C4-2B (cell line): ENCODE measurements at regions not wholly inside any gene's neighbourhood (a gene's known extent, or its start where the extent isn't known, plus 50 kb on each side); places are given as distances from the start of the nearest gene placed in this dataset.
"Not testable (repeated sequence)": the region's sequence is repeated elsewhere in the genome, so short reads cannot be mapped to it uniquely, and the experiment has no call there.

ENCODE experiments used
- H3K27ac ChIP-seq: fragments of 450-650 bp; 2 replicates; pipeline ENCODE4 v1.5.1; 2017
- CTCF ChIP-seq: fragments of 450-650 bp; conservative IDR thresholded peaks from 2 replicates; pipeline ENCODE4 v1.5.1; 2017; ENCODE audit warnings: mild to moderate bottlenecking
- ZFX ChIP-seq: fragments of 450-650 bp; IDR thresholded peaks from 2 replicates; pipeline ENCODE4 v1.6.1; 2017

- H3K27ac ChIP-seq = no peak overlapping the region
- TF ChIP-seq CTCF = no peak
- TF ChIP-seq ZFX = no peak
Measured at GRCh38 chr12:9344541-9344940, 136.3 kb upstream of the PZP start.

- no peak overlapping the region for H3K27ac ChIP-seq
- TF ChIP-seq CTCF (no peak), ZFX (no peak)
Measured at GRCh38 chr12:9343731-9344130, 135.5 kb upstream of the PZP start.

- TF ChIP-seq ZFX = no peak
- TF ChIP-seq CTCF = no peak
- no peak overlapping the region for H3K27ac ChIP-seq
Measured at GRCh38 chr12:9342614-9343353, 134.6 kb upstream of the PZP start.

- TF ChIP-seq ZFX (no peak), CTCF (no peak)
- H3K27ac ChIP-seq = no peak overlapping the region
Measured at GRCh38 chr12:9341260-9341585, 133.0 kb upstream of the PZP start.

GRCh38 chr12:9340422-9341259 is 132.4 kb upstream of the PZP start:
- TF ChIP-seq CTCF (no peak), ZFX (no peak)
- H3K27ac ChIP-seq = no peak overlapping the region

GRCh38 chr12:9337656-9338055 is 129.5 kb upstream of the PZP start:
- no peak overlapping the region for H3K27ac ChIP-seq
- TF ChIP-seq CTCF (no peak), ZFX (no peak)

GRCh38 chr12:9336375-9337011 is 128.3 kb upstream of the PZP start:
- H3K27ac ChIP-seq = not testable (repeated sequence)
